Karpas-422 (cell line): ENCODE measurements at regions not wholly inside any gene's neighbourhood (a gene's known extent, or its start where the extent isn't known, plus 50 kb on each side); places are given as distances from the start of the nearest gene placed in this dataset.

ENCODE experiments used
- DNase-seq: peaks from one replicate; pipeline ENCODE4 v3.0.0-alpha.2; 2015
- H2AFZ ChIP-seq: fragments of 200-600 bp; sonication (generic); 2 replicates; pipeline ENCODE4 v1.6.1; 2014; ENCODE audit warnings: antibody characterized with exemption, low read length, mixed read lengths
- H3K27ac ChIP-seq: fragments of 200-600 bp; sonication (generic); 2 replicates; pipeline ENCODE4 v1.5.1; 2014; ENCODE audit warnings: mild to moderate bottlenecking, low read length, moderate library complexity
- H3K27me3 ChIP-seq: fragments of 200-600 bp; sonication (generic); 2 replicates; pipeline ENCODE4 v1.6.1; 2014; ENCODE audit warnings: low read length, mixed read lengths
- H3K36me3 ChIP-seq: fragments of 200-600 bp; sonication (generic); 2 replicates; pipeline ENCODE4 v1.6.1; 2014; ENCODE audit warnings: low read length, mixed read lengths; ENCODE audit not compliant: insufficient read depth
- H3K4me1 ChIP-seq: fragments of 200-600 bp; sonication (generic); 2 replicates; pipeline ENCODE4 v1.6.1; 2014; ENCODE audit warnings: mild to moderate bottlenecking, low read length, mixed read lengths
- H3K4me2 ChIP-seq: fragments of 200-600 bp; sonication (generic); 2 replicates; pipeline ENCODE4 v1.6.1; 2014; ENCODE audit warnings: low read length, low read depth, mild to moderate bottlenecking; ENCODE audit not compliant: poor library complexity, severe bottlenecking
- H3K4me3 ChIP-seq: fragments of 200-600 bp; sonication (generic); 2 replicates; pipeline ENCODE4 v1.5.1; 2014; ENCODE audit warnings: mild to moderate bottlenecking, antibody characterized with exemption, low read length, mixed read lengths
- H3K79me2 ChIP-seq: fragments of 200-600 bp; sonication (generic); 2 replicates; pipeline ENCODE4 v1.6.1; 2014; ENCODE audit warnings: mild to moderate bottlenecking, low read length, mixed read lengths
- H3K9ac ChIP-seq: fragments of 200-600 bp; sonication (generic); 2 replicates; pipeline ENCODE4 v1.6.0; 2014; ENCODE audit warnings: low read length
- H3K9me2 ChIP-seq: fragments of 200-600 bp; sonication (generic), shearing (Covaris generic); replicated peaks from 2 replicates; pipeline ENCODE4 v1.6.0; 2014; ENCODE audit warnings: mild to moderate bottlenecking, low read length, moderate library complexity; ENCODE audit not compliant: insufficient read depth
- H3K9me3 ChIP-seq: fragments of 300-700, 200-600 bp; sonication (generic); 2 replicates; pipeline ENCODE4 v1.6.1; 2014; ENCODE audit warnings: low read length, mixed read lengths
- H4K20me1 ChIP-seq: fragments of 200-600 bp; sonication (generic); 2 replicates; pipeline ENCODE4 v1.6.1; 2014; ENCODE audit warnings: mild to moderate bottlenecking, antibody characterized with exemption, low read length, low read depth; ENCODE audit not compliant: insufficient read depth

DNA sequence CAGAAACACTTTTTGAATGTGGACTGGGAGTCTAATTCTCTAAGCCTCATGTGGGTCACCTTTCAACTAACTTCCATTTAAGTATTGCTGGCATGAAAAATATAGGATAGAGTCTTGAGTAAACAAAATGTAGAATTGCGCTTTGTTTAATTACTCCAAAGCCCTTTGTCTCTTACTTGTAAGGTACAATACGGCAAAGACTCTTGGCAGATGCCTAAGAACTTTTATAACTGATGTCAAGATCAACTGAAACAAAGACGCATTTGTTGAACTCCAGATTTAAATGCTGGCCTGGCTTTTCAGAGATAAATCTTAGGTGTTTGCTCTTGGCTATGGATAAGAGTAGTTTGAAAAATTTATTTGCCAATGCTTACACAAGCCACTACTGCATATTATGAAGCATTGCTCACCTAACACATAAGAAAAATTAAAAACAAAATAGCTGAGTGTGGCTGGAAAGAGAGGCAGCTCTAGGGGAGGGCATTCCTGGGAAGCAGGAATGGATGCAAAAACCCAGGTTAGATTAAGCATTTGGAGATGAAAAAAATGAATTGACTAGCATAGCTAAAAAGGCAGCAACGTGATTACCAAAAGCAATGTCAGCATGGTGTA is 107.3 kb upstream of the STARD13 start:
- DNase-seq: no peak
- Histone ChIP-seq H3K36me3 (no peaks in the 10 kb centered on the region), H3K4me2 (no peak overlapping the region), H3K9me3 (no peaks in the 10 kb centered on the region), H3K9me2 (no peaks in the 10 kb centered on the region), H3K9ac (no peak overlapping the region), H3K4me1 (no peaks in the 10 kb centered on the region), H2AFZ (no peak overlapping the region), H4K20me1 (no peaks in the 10 kb centered on the region), H3K27me3 (no peaks in the 10 kb centered on the region), H3K79me2 (no peaks in the 10 kb centered on the region), H3K4me3 (no peak overlapping the region), H3K27ac (no peak overlapping the region)

DNA sequence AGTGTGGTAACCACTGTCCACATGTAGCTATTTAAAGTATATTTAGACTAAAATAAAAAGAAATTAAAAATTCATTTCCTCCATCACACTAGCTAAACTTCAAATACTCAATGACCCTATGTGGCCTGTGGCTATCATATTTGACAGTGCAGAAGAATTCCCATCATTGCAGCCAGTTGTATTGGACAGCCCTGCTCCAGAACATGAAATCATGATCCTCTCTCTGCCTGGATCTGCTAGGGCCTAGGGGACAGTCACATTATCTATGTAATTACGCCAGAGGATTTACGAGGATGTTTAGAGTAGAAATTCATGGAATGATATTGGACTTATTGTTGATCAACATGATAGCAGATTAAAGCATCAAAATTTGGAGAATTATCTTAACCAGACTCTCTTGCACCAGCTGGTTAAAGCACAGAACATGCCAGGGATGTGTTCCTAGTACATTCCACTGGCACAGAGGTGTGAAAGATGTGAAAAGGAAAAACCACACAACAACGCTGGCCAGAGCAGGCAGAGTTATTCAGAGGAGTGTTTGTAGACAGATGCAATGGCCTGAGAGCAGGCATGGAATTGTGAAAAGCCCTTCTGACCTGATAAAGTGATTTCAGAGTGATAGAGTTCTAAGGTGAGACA is 108.9 kb upstream of the STARD13 start:
- DNase-seq: no peak
- H3K36me3 ChIP-seq: no peaks in the 10 kb centered on the region
- no peak overlapping the region for H3K9ac ChIP-seq
- no peaks in the 10 kb centered on the region for H3K9me3 ChIP-seq
- H3K9me2 ChIP-seq: no peaks in the 10 kb centered on the region
- H3K79me2 ChIP-seq: no peaks in the 10 kb centered on the region
- H3K27ac ChIP-seq: no peak overlapping the region
- H3K4me3 ChIP-seq: no peak overlapping the region
- H3K4me1 ChIP-seq: no peaks in the 10 kb centered on the region
- no peaks in the 10 kb centered on the region for H3K27me3 ChIP-seq
- H4K20me1 ChIP-seq: no peaks in the 10 kb centered on the region
- H2AFZ ChIP-seq: no peak overlapping the region
- H3K4me2 ChIP-seq: no peak overlapping the region

DNA sequence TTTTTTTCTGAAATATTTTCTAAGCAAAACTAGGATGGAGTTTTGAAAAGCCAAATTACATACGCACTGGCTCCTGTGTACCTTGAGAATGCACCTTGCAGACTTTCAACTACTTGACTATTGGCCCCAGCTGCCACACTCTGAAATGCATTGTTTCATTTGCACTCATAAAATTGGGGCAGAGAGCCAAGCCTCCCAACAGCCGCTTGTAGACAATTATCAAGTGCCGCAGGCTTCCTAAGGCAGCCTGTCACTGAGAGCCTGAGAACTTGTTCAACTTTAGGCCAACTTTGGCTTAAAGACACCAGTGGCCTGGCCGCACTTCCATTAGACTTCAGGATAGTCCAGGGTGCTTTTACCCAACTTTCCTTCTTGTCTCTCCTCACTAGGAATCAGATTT is 115.7 kb upstream of the STARD13 start:
- no peaks in the 10 kb centered on the region for H3K9me2 ChIP-seq
- no peak overlapping the region for H3K9ac ChIP-seq
- H3K9me3 ChIP-seq: no peaks in the 10 kb centered on the region
- no peak overlapping the region for H3K4me3 ChIP-seq
- H2AFZ ChIP-seq: no peak overlapping the region
- H3K79me2 ChIP-seq: no peaks in the 10 kb centered on the region
- H3K27me3 ChIP-seq: no peaks in the 10 kb centered on the region
- H4K20me1 ChIP-seq: no peaks in the 10 kb centered on the region
- H3K4me2 ChIP-seq: no peak overlapping the region
- H3K4me1 ChIP-seq: no peaks in the 10 kb centered on the region
- DNase-seq: no peak
- no peak overlapping the region for H3K27ac ChIP-seq
- H3K36me3 ChIP-seq: no peaks in the 10 kb centered on the region

GRCh38 chr13:33402975-33403374 is 117.4 kb upstream of the STARD13 start:
- no peaks in the 10 kb centered on the region for H3K79me2 ChIP-seq
- no peaks in the 10 kb centered on the region for H4K20me1 ChIP-seq
- no peaks in the 10 kb centered on the region for H3K36me3 ChIP-seq
- H2AFZ ChIP-seq: no peak overlapping the region
- H3K4me1 ChIP-seq: no peaks in the 10 kb centered on the region
- H3K4me2 ChIP-seq: no peak overlapping the region
- no peaks in the 10 kb centered on the region for H3K27me3 ChIP-seq
- no peaks in the 10 kb centered on the region for H3K9me3 ChIP-seq
- H3K9me2 ChIP-seq: no peaks in the 10 kb centered on the region
- no peak overlapping the region for H3K4me3 ChIP-seq
- no peak overlapping the region for H3K27ac ChIP-seq
- no peak for DNase-seq
- no peak overlapping the region for H3K9ac ChIP-seq

DNA sequence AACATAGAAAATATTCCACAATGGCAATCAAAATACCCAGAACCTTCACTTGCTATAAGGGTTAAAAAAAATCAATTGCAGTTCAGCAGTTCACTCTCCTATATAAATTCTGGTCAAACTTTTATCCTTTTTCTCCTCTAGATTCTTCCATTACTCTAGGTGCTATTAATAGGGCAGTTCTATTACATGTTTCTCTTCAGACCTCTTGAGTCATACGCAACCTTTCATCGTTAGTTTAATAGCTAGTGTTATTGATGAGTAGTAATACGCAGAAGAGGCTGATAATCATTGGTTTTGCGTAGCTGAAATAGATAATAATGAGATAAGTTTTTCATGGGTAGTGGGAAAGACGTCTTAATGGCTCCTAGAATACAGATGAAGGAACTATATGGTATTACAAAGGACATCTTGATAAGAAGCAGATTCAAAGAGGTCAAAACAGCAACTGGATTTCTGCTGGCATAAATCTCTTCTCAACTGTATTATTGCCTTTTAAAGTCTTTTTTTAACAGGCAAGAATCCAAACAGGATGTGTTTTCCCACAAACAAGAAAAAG is 118.3 kb upstream of the STARD13 start:
- Histone ChIP-seq H3K4me1 (no peaks in the 10 kb centered on the region), H3K9me3 (no peaks in the 10 kb centered on the region), H3K36me3 (no peaks in the 10 kb centered on the region), H3K27me3 (no peaks in the 10 kb centered on the region), H2AFZ (no peak overlapping the region), H3K4me2 (no peak overlapping the region), H3K27ac (no peak overlapping the region), H3K79me2 (no peaks in the 10 kb centered on the region), H3K4me3 (no peak overlapping the region), H4K20me1 (no peaks in the 10 kb centered on the region), H3K9ac (no peak overlapping the region), H3K9me2 (no peaks in the 10 kb centered on the region)
- no peak for DNase-seq

GRCh38 chr13:33405371-33405770 is 119.8 kb upstream of the STARD13 start:
- H3K27me3 ChIP-seq: no peaks in the 10 kb centered on the region
- no peak overlapping the region for H2AFZ ChIP-seq
- no peak overlapping the region for H3K27ac ChIP-seq
- no peaks in the 10 kb centered on the region for H4K20me1 ChIP-seq
- no peaks in the 10 kb centered on the region for H3K79me2 ChIP-seq
- no peak overlapping the region for H3K4me2 ChIP-seq
- no peaks in the 10 kb centered on the region for H3K4me1 ChIP-seq
- no peaks in the 10 kb centered on the region for H3K9me3 ChIP-seq
- DNase-seq: no peak
- no peak overlapping the region for H3K9ac ChIP-seq
- no peak overlapping the region for H3K4me3 ChIP-seq
- H3K9me2 ChIP-seq: no peaks in the 10 kb centered on the region
- no peaks in the 10 kb centered on the region for H3K36me3 ChIP-seq

DNA sequence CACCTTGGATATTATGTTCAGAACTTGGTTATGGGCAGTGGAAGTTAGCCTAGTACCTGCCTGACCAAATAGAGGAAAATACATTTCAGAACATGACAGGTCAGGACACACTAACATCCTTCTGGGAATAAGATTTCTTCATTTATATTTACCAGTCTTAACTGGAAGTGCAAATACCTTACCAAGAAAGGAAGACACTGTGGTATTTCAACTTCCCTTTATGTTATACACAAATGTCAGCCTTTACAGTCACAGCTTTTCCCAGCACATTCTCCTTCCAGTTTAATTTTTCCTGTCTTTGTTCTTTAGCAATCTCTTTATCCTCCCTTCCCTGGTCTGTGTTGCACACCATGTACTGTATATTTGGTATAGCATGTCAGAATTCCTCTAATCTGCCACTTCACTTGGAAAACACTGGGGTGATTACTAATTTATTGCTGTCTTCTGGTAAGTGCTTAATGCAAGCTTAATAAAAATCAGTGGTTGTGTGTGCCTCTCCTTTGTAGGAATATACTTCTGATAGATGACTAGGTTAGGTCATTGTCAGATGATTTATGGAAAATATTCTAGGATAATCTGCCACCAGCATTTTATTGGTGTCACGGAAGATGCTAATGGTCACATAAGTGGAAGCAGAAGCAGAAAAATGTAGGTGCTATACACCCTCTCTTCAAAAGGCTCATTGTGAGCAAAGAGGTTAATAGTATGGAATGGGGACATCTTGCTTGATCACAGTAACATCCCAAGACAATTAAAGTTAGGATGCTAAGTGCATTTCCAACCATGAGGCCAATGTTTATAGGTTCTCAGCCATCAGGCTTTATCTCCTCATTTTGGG is 124.3 kb upstream of the STARD13 start:
- no peaks in the 10 kb centered on the region for H4K20me1 ChIP-seq
- H3K4me2 ChIP-seq: no peak overlapping the region
- DNase-seq: no peak
- H3K79me2 ChIP-seq: no peaks in the 10 kb centered on the region
- H3K9me2 ChIP-seq: no peaks in the 10 kb centered on the region
- no peak overlapping the region for H3K9ac ChIP-seq
- H3K9me3 ChIP-seq: no peaks in the 10 kb centered on the region
- H3K36me3 ChIP-seq: no peaks in the 10 kb centered on the region
- no peak overlapping the region for H3K27ac ChIP-seq
- H2AFZ ChIP-seq: no peak overlapping the region
- no peaks in the 10 kb centered on the region for H3K27me3 ChIP-seq
- H3K4me1 ChIP-seq: no peaks in the 10 kb centered on the region
- no peak overlapping the region for H3K4me3 ChIP-seq

GRCh38 chr13:33410619-33411018 is 125.1 kb upstream of the STARD13 start:
- H3K27ac ChIP-seq: no peak overlapping the region
- no peak overlapping the region for H3K4me2 ChIP-seq
- DNase-seq: no peak
- no peak overlapping the region for H2AFZ ChIP-seq
- H4K20me1 ChIP-seq: no peaks in the 10 kb centered on the region
- H3K27me3 ChIP-seq: no peaks in the 10 kb centered on the region
- H3K9ac ChIP-seq: no peak overlapping the region
- no peaks in the 10 kb centered on the region for H3K9me3 ChIP-seq
- no peaks in the 10 kb centered on the region for H3K4me1 ChIP-seq
- no peaks in the 10 kb centered on the region for H3K9me2 ChIP-seq
- no peaks in the 10 kb centered on the region for H3K36me3 ChIP-seq
- no peaks in the 10 kb centered on the region for H3K79me2 ChIP-seq
- no peak overlapping the region for H3K4me3 ChIP-seq
